ENCODE measurements at regions not wholly inside any gene's neighbourhood (a gene's known extent, or its start where the extent isn't known, plus 50 kb on each side); places are given as distances from the start of the nearest gene placed in this dataset.
A peak's percentile ranks its signal among the peaks of the same experiment; 100 is the strongest.
"Not testable (repeated sequence)": the region's sequence is repeated elsewhere in the genome, so short reads cannot be mapped to it uniquely, and the experiment has no call there.

DNA sequence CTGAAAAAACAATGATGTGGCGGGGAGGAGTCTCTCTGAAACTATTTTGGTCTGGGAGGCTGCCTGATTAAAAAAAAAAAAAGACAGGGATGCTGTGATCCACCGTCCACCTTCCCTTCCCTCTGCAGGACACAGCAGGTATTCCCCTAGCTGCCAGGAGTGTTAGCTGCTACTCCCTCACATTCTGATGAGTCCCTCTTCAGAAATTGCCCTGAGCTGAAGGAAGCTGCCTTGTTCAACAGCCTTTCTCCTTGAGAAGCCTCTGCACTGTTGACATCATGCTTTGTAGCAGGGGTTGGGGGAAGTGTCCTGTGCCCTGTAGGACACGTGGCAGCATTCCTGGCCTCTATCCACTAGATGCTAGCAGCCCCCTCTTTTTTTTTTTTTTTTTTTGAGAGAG, 71.7 kb upstream of the ZMYND8 start:
- no peak overlapping the region for H3K4me3 ChIP-seq (ENCODE audit: low read depth, low read length)
- peak; percentile 55 for DNase-seq (ENCODE audit: low read depth)
- TF ChIP-seq, protein P1, sequence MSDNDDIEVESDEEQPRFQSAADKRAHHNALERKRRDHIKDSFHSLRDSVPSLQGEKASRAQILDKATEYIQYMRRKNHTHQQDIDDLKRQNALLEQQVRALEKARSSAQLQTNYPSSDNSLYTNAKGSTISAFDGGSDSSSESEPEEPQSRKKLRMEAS (IDR thresholded peaks at IDR 0.05; ENCODE audit: low read depth, low read length): no peak
- no peak for TF ChIP-seq CTCF (IDR thresholded peaks at IDR 0.05; ENCODE audit: low read depth, low read length)
- TF ChIP-seq MYC (IDR thresholded peaks at IDR 0.05; ENCODE audit: low read depth, low read length): no peak
- no peak for TF ChIP-seq POLR2A (IDR thresholded peaks at IDR 0.05; ENCODE audit: extremely low read depth, insufficient read length)

- peak; percentile 63 for DNase-seq (ENCODE audit: low read depth)
- H3K4me3 ChIP-seq (ENCODE audit: low read depth, low read length): no peak overlapping the region
- no peak for TF ChIP-seq MYC (IDR thresholded peaks at IDR 0.05; ENCODE audit: low read depth, low read length)
- TF ChIP-seq, protein P1 (IDR thresholded peaks at IDR 0.05; ENCODE audit: low read depth, low read length): no peak
- no peak for TF ChIP-seq POLR2A (IDR thresholded peaks at IDR 0.05; ENCODE audit: extremely low read depth, insufficient read length)
- TF ChIP-seq CTCF (IDR thresholded peaks at IDR 0.05; ENCODE audit: low read depth, low read length): no peak
These were observed 72.4 kb upstream of the ZMYND8 start for GRCh38 chr20:47428851-47429336.

DNA sequence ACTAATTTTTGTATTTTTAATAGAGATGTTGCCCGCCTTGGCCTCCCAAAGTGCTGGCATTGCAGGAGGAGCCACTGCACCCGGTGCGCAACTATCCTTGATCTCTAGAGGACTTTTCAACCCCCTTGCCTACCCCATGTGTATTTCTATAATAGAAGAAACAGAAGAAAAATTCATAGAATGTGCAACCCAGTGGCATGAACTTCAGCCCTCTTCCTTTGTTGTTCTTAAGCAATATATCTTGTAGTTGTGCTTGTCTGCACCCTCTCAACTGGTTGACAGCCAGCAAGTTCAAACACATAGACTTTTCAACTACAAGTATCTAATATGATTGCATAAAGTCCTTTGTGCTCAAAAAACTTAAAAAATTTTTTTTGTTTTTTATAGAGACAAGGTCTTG, 72.3 kb upstream of the NCOA3 start:
- TF ChIP-seq POLR2A (IDR thresholded peaks at IDR 0.05; ENCODE audit: extremely low read depth, insufficient read length) (no peak), MYC (IDR thresholded peaks at IDR 0.05; ENCODE audit: low read depth, low read length) (no peak), CTCF (IDR thresholded peaks at IDR 0.05; ENCODE audit: low read depth, low read length) (no peak)
- TF ChIP-seq, protein P1 (IDR thresholded peaks at IDR 0.05; ENCODE audit: low read depth, low read length): no peak
- no peak overlapping the region for H3K4me3 ChIP-seq (ENCODE audit: low read depth, low read length)

GRCh38 chr20:47430862-47431588, 70.7 kb upstream of the NCOA3 start:
- DNase-seq (ENCODE audit: low read depth): no peak
- TF ChIP-seq CTCF (IDR thresholded peaks at IDR 0.05; ENCODE audit: low read depth, low read length) (no peak), MYC (IDR thresholded peaks at IDR 0.05; ENCODE audit: low read depth, low read length) (no peak), POLR2A (IDR thresholded peaks at IDR 0.05; ENCODE audit: extremely low read depth, insufficient read length) (no peak)
- TF ChIP-seq, protein P1 (IDR thresholded peaks at IDR 0.05; ENCODE audit: low read depth, low read length): no peak
- no peak overlapping the region for H3K4me3 ChIP-seq (ENCODE audit: low read depth, low read length)

More for the DNA sequence above, 72.3 kb upstream of the NCOA3 start:
- no peak for DNase-seq (ENCODE audit: low read depth)

DNA sequence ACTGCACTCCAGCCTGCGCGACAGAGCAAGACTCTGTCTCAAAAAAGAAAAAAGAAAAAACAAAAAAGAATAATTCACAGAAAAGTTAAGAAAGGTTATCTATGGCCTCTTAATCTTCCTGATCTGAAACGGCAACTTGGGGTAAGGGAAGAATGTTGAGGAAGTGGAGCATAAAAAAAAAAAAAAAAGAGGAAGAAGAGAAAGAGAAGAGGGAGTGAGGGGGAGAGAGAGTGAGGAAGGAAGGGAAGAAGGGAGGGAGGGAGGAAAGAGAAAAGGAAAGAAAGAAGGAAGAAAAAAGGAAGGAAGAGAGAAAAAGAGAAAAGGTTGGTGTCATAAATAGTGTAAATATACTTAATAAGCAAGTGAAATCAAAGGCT, 68.9 kb upstream of the NCOA3 start:
- TF ChIP-seq MYC (IDR thresholded peaks at IDR 0.05; ENCODE audit: low read depth, low read length): no peak
- TF ChIP-seq, protein P1 (IDR thresholded peaks at IDR 0.05; ENCODE audit: low read depth, low read length): no peak
- DNase-seq (ENCODE audit: low read depth): no peak
- H3K4me3 ChIP-seq (ENCODE audit: low read depth, low read length): peak overlapping the region; percentile 8

DNA sequence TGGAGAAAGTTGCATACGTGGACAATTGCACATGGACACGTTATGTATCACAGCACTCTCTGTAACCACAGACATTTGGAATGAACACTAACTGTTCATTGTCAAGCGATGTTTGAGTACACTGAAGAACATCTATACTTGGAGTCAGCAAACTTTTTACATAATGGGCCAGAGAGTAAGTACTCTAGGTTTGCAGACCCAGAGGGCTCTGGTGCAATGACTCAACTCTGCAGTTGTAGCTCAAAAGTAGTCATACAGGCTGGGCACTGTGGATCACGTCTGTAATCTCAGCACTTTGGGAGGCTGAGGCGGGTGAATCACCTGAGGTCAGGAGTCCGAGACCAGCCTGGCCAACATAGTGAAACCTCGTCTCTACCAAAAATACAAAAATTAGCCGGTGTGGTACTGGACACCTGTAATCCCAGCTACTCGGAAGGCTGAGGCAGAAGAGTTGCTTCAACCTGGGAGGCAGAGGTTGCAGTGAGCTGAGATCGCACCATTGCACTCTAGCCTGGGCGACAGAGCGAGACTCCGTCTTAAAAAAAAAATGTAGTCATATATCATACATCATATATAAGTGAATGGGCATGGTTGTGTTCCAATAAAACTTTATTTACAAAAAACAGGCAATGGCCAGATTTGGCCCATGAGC, 67.4 kb upstream of the NCOA3 start:
- peak; percentile 33 for DNase-seq (ENCODE audit: low read depth)

More for the DNA sequence above, 67.4 kb upstream of the NCOA3 start:
- H3K4me3 ChIP-seq (ENCODE audit: low read depth, low read length): not testable (repeated sequence)

All from NB4 (cell line).